Thyroid gland (tissue), 4 donors: ENCODE measurements at regions not wholly inside any gene's neighbourhood (a gene's known extent, or its start where the extent isn't known, plus 50 kb on each side); places are given as distances from the start of the nearest gene placed in this dataset.
A peak's percentile ranks its signal among the peaks of the same experiment; 100 is the strongest.

Source experiments
- DNase-seq, 2 donors: peaks; one replicate each; pipeline ENCODE4 v3.0.0-alpha.2; 2019
- H3K27ac ChIP-seq, 3 donors: fragments of 200-600 bp; sonication (generic); 1 replicate in 2 of 3; 2 replicates in 1 of 3; pipeline ENCODE4 v1.5.1; 2016 to 2019; ENCODE audit warnings: mild to moderate bottlenecking in 1 of 3, moderate library complexity in 1 of 3
- H3K27me3 ChIP-seq: fragments of 200-600 bp; sonication (generic); one replicate; pipeline ENCODE4 v1.5.1; 2019
- H3K36me3 ChIP-seq, 2 donors: fragments of 200-600 bp; sonication (generic); one replicate each; pipeline ENCODE4 v1.5.1; 2016 to 2019
- H3K4me1 ChIP-seq, 2 donors: fragments of 200-600 bp; sonication (generic); one replicate each; pipeline ENCODE4 v1.5.1; 2017 to 2019
- H3K4me3 ChIP-seq, 3 donors: fragments of 200-600 bp; sonication (generic); replicated peaks in 1 of 3; 1 replicate in 2 of 3; 2 replicates in 1 of 3; pipeline ENCODE4 v1.5.1; 2016; ENCODE audit warnings: mild to moderate bottlenecking in 1 of 3
- H3K9me3 ChIP-seq: fragments of 200-600 bp; sonication (generic); one replicate; pipeline ENCODE4 v1.5.1; 2017
- POLR2A ChIP-seq, 2 donors: fragments of 450-650 bp; IDR thresholded peaks; one replicate each; pipeline ENCODE4 v1.6.1; 2017; ENCODE audit warnings: antibody characterized with exemption in 2 of 2, mild to moderate bottlenecking in 2 of 2, moderate library complexity in 1 of 2
- WGBS, 2 donors: methylation state at CpG; one replicate each; pipeline ENCODE4 v1.1.5; 2017; 5-methylcytosine and 5-hydroxymethylcytosine counted together
- intact Hi-C: fragments of 100-400 bp; cut with DNase I; formaldehyde crosslinking; loops from one replicate; pipeline ENCODE4 v1.15.1; 2023
- TF ChIP-seq, protein P1 (sequence below), 6 experiments: fragments of 200-600 bp in 3 of 6; fragments of 450-650 bp in 3 of 6; sonication (generic) in 3 of 6; IDR thresholded peaks; one replicate each; pipeline ENCODE4 v1.5.1; 2016 to 2019; ENCODE audit warnings: antibody characterized with exemption in 6 of 6, mild to moderate bottlenecking in 2 of 6, inconsistent platforms in 1 of 6, moderate library complexity in 1 of 6

DNA sequence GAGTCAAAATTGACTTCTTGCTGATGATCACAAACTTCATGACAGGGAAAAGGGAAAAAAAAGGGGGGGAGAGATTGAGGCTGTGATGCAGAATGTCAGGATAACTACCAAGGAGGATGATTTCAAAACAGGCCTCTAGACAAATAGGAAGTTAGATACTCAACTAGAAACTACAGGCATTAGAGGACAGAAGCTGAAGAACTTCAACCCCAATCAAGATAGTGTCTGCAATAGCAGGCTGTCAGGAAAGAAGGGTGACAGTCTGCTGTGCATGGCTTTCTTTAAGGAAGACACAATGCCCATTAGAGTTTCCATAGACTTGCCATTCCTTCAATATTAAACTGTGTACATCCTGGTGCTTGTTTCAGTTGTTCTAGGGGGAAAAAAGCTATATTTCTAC is 257.2 kb downstream of the TTLL7 start:
- no peak for TF ChIP-seq POLR2A (IDR thresholded peaks at IDR 0.05)
- TF ChIP-seq, protein P1, sequence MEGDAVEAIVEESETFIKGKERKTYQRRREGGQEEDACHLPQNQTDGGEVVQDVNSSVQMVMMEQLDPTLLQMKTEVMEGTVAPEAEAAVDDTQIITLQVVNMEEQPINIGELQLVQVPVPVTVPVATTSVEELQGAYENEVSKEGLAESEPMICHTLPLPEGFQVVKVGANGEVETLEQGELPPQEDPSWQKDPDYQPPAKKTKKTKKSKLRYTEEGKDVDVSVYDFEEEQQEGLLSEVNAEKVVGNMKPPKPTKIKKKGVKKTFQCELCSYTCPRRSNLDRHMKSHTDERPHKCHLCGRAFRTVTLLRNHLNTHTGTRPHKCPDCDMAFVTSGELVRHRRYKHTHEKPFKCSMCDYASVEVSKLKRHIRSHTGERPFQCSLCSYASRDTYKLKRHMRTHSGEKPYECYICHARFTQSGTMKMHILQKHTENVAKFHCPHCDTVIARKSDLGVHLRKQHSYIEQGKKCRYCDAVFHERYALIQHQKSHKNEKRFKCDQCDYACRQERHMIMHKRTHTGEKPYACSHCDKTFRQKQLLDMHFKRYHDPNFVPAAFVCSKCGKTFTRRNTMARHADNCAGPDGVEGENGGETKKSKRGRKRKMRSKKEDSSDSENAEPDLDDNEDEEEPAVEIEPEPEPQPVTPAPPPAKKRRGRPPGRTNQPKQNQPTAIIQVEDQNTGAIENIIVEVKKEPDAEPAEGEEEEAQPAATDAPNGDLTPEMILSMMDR (IDR thresholded peaks at IDR 0.05), result no peak
- no peak for DNase-seq
- Histone ChIP-seq H3K9me3 (no peaks in the 10 kb centered on the region), H3K4me3 (no peak overlapping the region), H3K27me3 (no peaks in the 10 kb centered on the region), H3K4me1 (no peaks in the 10 kb centered on the region), H3K36me3 (no peaks in the 10 kb centered on the region), H3K27ac (no peak overlapping the region)
- intact Hi-C loops, result no loop called here

DNA sequence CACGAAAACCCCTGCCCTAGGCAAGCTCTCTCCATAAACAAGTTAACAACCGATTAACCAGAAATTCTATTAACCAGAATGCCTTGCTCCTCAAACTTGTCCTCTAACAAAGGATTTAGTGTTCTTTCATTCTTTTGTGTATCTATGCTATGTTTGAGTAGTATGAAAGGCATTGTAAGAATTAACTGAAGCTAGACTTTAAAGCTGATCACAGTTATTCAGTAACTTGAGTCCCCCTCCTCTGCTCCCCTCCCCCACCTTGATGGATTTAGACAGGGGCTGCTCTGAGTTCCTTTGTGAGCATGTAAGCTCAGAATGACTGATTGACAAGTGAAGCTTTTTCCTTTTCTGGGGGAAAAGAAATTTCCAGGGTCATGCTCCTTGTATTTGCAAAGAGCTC is 257.6 kb downstream of the TTLL7 start:
- no peaks in the 10 kb centered on the region for H3K4me1 ChIP-seq
- H3K27ac ChIP-seq, result no peak overlapping the region
- no peaks in the 10 kb centered on the region for H3K36me3 ChIP-seq
- 86 to 90% methylated on average over 2 of the region's 2 CpGs for WGBS, 2 donors
- H3K4me3 ChIP-seq, result no peak overlapping the region
- H3K9me3 ChIP-seq, result no peaks in the 10 kb centered on the region
- no peaks in the 10 kb centered on the region for H3K27me3 ChIP-seq
- intact Hi-C loops, result no loop called here
- TF ChIP-seq POLR2A (IDR thresholded peaks at IDR 0.05), result no peak
- TF ChIP-seq, protein P1 (IDR thresholded peaks at IDR 0.05), result no peak
- no peak for DNase-seq

DNA sequence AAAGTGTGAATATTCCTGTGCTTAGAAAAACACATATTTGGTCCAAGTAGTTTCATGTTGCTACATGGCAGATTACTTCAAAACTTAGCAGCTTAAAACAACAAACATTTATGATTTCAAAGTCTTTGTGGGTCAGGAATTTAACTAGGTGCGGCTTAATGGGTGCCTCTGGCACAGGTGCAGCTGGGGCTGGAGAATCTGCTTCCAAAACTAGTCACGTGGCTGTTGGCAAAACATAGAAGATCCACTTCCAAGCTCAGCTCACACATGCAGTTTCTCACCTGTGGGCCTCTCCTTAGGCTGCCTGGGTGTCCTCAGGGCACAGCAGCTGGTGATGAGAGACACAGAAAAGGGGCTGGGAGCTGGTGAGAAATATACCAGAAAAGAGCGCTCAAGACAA is 263.4 kb downstream of the TTLL7 start:
- Histone ChIP-seq H3K27me3 (no peaks in the 10 kb centered on the region), H3K4me1 (peaks cover 5 to 6% of the 10 kb centered on the region in 2 donors), H3K27ac (no peak overlapping the region), H3K9me3 (no peaks in the 10 kb centered on the region), H3K36me3 (no peaks in the 10 kb centered on the region), H3K4me3 (no peak overlapping the region)
- 43 to 55% methylated on average over 3 of the region's 3 CpGs for WGBS, 2 donors
- DNase-seq, result peak; percentile 49 to 52
- TF ChIP-seq, protein P1 (IDR thresholded peaks at IDR 0.05), result no peak
- no peak for TF ChIP-seq POLR2A (IDR thresholded peaks at IDR 0.05)
- intact Hi-C loops, result no loop called here

DNA sequence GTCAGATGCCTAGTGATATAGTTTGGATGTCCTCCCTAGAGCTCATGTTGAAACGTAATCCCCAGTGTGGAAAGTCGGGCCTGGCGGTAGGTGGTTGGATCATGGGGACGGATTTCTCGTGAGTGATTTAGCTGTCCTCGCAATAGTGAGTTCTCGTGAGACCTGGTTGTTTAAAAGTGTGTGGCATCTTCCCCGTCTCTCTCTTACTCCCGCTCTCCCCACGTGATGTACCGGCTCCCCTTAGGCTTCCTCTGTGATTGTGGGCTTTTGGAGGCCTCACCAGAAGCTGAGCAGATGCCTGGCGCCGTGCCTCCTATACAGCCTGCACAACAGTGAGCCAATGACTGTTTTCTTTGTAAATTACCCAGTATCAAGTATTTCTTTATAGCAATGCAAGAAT is 264.5 kb downstream of the TTLL7 start:
- 95 to 97% methylated on average over 13 of the region's 13 CpGs for WGBS, 2 donors

DNA sequence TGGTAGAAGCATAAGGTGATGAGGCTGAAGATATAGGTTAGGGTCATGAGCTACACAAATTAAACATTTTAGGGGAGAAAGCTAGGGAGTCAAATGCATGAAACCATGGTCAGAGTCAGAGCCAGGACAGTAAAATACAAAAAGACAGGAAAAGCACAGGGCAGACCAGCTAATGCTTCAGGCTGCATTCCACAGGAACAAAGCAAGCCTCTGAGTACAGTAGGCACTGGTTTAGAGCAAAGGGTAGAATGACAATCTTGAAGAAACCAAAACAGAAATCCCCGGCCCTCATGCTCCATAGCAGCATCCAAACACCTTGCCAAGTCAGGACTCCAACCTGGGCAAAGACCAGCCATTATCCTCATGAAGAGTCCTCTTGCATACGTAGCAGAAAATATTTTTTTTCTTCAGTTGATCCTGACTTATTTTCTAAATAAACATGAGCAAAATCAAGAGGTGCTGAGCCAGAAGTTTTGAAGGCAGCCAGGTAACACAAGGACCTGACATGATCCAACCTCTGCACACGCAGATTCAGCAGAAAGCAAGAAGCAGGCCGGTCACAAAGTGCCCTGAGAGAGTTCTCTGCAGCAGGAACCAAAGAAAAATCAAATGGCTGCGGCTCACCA is 273.1 kb downstream of the TTLL7 start:
- TF ChIP-seq POLR2A (IDR thresholded peaks at IDR 0.05), result peak in 1 of 2 donors; percentile 17
- TF ChIP-seq, protein P1 (IDR thresholded peaks at IDR 0.05), result no peak
- H3K36me3 ChIP-seq, result no peaks in the 10 kb centered on the region
- 34 to 56% methylated on average over 5 of the region's 5 CpGs for WGBS, 2 donors
- peak overlapping the region; percentile 29 to 63 (median 45) for H3K27ac ChIP-seq
- DNase-seq, result peak; percentile 51 to 57
- H3K27me3 ChIP-seq, result no peaks in the 10 kb centered on the region
- H3K4me1 ChIP-seq, result peaks cover 14 to 18% of the 10 kb centered on the region in 2 donors
- intact Hi-C loops, result no loop called here
- H3K9me3 ChIP-seq, result no peaks in the 10 kb centered on the region
- H3K4me3 ChIP-seq, result no peak overlapping the region

More for the DNA sequence above, 264.5 kb downstream of the TTLL7 start:
- H3K27ac ChIP-seq, result no peak overlapping the region
- intact Hi-C loops, result no loop called here
- no peak for DNase-seq
- H3K27me3 ChIP-seq, result no peaks in the 10 kb centered on the region
- no peak overlapping the region for H3K4me3 ChIP-seq
- H3K4me1 ChIP-seq, result peaks cover 5 to 6% of the 10 kb centered on the region in 2 donors
- H3K36me3 ChIP-seq, result no peaks in the 10 kb centered on the region
- TF ChIP-seq, protein P1 (IDR thresholded peaks at IDR 0.05), result no peak
- TF ChIP-seq POLR2A (IDR thresholded peaks at IDR 0.05), result no peak
- no peaks in the 10 kb centered on the region for H3K9me3 ChIP-seq
